ENCODE measurements at regions not wholly inside any gene's neighbourhood (a gene's known extent, or its start where the extent isn't known, plus 50 kb on each side); places are given as distances from the start of the nearest gene placed in this dataset.

DNA sequence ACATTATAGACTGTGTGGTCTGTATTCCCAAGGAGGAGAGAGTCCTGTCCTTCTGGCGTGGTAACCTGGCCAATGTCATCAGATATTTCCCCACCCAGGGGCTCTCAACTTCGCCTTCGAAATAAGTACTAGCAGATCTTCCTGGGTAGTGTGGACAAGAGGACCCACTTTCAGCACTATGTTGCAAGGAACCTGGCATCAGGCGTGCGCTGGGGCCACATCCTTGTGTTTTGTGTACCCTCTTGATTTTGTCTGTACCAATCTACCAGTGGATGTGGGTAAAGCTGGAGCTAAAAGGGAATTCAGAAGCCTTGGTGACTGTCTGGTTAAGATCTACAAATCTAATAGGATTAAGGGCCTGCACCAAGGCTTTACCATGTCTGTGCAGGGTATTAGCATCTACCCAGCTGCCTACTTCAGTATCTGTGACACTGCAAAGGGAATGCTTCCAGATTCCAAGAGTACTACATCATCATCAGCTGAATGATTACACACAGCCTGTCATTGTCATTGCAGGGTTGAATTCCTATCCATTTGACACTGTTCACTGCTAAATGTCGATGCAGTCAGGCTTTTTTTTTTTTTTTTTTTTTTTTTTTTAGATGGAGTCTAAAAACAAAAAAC lies 148.0 kb downstream of the PRR20E start:
- TF ChIP-seq POLR2A (IDR thresholded peaks at IDR 0.05; ENCODE audit: borderline replicate concordance, extremely low read depth, insufficient read depth, insufficient read length) (no peak), EZH2 (IDR thresholded peaks at IDR 0.05) (no peak), CEBPB (IDR thresholded peaks at IDR 0.05; ENCODE audit: low read depth) (no peak), JUND (IDR thresholded peaks at IDR 0.05) (no peak), EGR1 (IDR thresholded peaks at IDR 0.05; ENCODE audit: low read depth) (no peak), RAD21 (IDR thresholded peaks at IDR 0.05; ENCODE audit: low read depth) (no peak), SP1 (IDR thresholded peaks at IDR 0.05; ENCODE audit: low read depth) (no peak), POLR2AphosphoS5 (IDR thresholded peaks at IDR 0.05; ENCODE audit: low read depth, low read length) (no peak), SIN3A (IDR thresholded peaks at IDR 0.05; ENCODE audit: low read depth) (no peak), YY1 (IDR thresholded peaks at IDR 0.05; ENCODE audit: extremely low read depth, insufficient replicate concordance, low read depth, low read length) (no peak), ZNF274 (IDR thresholded peaks at IDR 0.05; ENCODE audit: low read depth, low read length) (no peak)
- TF ChIP-seq, protein P1, sequence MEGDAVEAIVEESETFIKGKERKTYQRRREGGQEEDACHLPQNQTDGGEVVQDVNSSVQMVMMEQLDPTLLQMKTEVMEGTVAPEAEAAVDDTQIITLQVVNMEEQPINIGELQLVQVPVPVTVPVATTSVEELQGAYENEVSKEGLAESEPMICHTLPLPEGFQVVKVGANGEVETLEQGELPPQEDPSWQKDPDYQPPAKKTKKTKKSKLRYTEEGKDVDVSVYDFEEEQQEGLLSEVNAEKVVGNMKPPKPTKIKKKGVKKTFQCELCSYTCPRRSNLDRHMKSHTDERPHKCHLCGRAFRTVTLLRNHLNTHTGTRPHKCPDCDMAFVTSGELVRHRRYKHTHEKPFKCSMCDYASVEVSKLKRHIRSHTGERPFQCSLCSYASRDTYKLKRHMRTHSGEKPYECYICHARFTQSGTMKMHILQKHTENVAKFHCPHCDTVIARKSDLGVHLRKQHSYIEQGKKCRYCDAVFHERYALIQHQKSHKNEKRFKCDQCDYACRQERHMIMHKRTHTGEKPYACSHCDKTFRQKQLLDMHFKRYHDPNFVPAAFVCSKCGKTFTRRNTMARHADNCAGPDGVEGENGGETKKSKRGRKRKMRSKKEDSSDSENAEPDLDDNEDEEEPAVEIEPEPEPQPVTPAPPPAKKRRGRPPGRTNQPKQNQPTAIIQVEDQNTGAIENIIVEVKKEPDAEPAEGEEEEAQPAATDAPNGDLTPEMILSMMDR (IDR thresholded peaks at IDR 0.05 in 2 of 3, conservative IDR thresholded peaks at IDR 0.05 in 1 of 3; ENCODE audit: borderline replicate concordance in 1 of 3, insufficient read depth in 1 of 3, low read depth in 2 of 3, low read length in 2 of 3): no peak
- TF ChIP-seq, protein P2, sequence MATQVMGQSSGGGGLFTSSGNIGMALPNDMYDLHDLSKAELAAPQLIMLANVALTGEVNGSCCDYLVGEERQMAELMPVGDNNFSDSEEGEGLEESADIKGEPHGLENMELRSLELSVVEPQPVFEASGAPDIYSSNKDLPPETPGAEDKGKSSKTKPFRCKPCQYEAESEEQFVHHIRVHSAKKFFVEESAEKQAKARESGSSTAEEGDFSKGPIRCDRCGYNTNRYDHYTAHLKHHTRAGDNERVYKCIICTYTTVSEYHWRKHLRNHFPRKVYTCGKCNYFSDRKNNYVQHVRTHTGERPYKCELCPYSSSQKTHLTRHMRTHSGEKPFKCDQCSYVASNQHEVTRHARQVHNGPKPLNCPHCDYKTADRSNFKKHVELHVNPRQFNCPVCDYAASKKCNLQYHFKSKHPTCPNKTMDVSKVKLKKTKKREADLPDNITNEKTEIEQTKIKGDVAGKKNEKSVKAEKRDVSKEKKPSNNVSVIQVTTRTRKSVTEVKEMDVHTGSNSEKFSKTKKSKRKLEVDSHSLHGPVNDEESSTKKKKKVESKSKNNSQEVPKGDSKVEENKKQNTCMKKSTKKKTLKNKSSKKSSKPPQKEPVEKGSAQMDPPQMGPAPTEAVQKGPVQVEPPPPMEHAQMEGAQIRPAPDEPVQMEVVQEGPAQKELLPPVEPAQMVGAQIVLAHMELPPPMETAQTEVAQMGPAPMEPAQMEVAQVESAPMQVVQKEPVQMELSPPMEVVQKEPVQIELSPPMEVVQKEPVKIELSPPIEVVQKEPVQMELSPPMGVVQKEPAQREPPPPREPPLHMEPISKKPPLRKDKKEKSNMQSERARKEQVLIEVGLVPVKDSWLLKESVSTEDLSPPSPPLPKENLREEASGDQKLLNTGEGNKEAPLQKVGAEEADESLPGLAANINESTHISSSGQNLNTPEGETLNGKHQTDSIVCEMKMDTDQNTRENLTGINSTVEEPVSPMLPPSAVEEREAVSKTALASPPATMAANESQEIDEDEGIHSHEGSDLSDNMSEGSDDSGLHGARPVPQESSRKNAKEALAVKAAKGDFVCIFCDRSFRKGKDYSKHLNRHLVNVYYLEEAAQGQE (IDR thresholded peaks at IDR 0.05; ENCODE audit: low read depth): no peak
- TF ChIP-seq, protein P3, sequence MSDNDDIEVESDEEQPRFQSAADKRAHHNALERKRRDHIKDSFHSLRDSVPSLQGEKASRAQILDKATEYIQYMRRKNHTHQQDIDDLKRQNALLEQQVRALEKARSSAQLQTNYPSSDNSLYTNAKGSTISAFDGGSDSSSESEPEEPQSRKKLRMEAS (IDR thresholded peaks at IDR 0.05): no peak
